HK-2 (cell line): ENCODE measurements at regions not wholly inside any gene's neighbourhood (a gene's known extent, or its start where the extent isn't known, plus 50 kb on each side); places are given as distances from the start of the nearest gene placed in this dataset.

Experiments
- DNase-seq: peaks from one replicate; pipeline ENCODE4 v3.0.0-alpha.2; 2018; ENCODE audit not compliant: unreplicated experiment

- no peak for DNase-seq
Measured at GRCh38 chr18:8944871-8945245, 157.6 kb upstream of the NDUFV2 start.

GRCh38 chr18:8945514-8945913 lies 157.0 kb upstream of the NDUFV2 start:
- no peak for DNase-seq

GRCh38 chr18:8946066-8946838 lies 156.2 kb upstream of the NDUFV2 start:
- no peak for DNase-seq

DNA sequence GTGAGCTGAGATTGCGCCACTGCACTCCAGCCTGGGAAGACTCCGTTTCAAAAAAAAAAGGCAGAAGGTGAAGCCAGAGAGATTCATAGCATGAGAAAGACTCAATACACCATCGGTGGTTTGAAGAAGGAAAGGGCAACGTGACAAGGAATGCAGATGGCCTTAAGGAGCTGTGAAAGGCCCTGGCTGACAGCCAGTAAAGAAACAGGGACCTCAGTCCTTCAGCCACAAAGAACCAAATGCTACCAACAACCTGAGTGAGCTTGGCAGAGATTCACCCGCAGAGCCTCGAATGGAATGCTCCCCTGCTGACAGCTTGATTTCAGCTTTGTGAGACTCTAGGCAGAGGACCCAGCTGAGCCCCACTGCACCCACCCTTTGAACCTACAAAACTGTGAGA lies 154.9 kb upstream of the NDUFV2 start:
- DNase-seq = no peak

- DNase-seq = no peak
Measured at GRCh38 chr18:8948011-8948410, 154.5 kb upstream of the NDUFV2 start.

DNA sequence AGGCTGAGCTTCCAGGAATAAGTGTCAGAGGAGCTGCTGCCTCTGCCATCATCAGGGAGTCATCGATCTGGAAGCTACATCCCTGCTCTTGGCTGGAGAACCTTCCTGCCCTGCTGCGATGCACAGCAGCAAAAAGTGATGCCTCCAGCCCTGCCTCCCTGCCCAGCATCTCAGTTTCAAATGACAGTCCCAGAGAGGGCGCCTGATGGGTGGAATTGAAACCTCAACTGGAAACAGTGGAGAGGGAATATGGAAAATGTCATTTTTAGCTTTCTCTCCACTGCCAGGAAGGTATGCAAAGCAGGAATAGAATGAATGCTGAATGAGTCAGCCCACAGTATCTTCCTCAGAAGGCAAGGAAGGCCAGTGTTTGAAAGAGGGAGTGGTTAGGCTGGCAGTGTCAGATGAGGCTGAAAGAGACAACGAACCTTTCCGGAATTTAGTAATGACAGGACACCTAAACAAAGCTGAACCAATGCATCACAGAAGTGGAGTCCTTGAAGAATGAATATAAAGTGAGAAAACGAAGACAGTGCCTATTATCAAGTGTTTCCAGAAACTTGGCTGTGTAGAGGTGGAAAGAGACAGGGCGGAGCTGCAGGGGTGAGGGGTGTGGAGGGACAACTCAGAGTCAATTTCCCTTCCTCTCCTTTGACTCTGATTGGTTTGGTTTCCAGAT lies 153.9 kb upstream of the NDUFV2 start:
- DNase-seq = peak; percentile 54

DNA sequence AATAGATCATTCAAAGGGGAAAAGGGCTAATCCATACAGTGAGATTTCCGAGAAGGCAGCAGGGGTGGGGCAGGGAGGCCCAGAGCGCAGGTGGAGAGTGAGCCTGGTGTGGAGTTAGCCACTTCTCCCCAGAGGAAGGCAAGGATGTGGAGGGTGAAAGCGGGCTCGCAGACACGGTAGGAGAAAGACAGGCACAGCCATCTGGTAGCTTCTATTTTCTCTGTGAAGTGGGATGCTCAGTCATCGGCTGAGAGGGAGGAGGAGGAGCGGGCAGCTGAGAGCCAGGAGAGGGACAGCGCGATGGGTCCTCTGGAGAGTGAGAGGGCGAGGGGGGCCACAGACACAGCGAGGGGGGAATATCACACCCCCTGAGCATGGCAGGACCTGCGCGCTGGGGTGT lies 153.3 kb upstream of the NDUFV2 start:
- no peak for DNase-seq

DNA sequence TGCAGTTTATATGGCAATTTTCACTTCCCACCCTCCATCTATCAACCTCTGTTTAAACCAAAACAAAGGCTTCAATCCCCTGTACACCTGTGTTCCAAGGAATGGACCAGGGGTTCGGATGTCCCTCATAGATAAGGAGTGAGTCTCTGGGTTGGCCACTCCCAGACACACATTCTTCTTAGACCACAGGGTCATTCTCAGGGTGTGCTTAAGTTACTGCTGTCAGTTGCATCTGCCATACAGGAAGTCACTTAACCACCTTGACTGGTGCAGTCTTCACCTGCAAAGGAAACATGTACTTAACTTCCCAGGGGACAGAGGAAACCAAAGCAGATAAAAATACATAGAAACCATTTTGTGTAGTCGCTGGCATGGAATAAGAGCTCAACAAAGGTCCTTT lies 151.0 kb upstream of the NDUFV2 start:
- DNase-seq = no peak

GRCh38 chr18:8952174-8952573 lies 150.3 kb upstream of the NDUFV2 start:
- no peak for DNase-seq

DNA sequence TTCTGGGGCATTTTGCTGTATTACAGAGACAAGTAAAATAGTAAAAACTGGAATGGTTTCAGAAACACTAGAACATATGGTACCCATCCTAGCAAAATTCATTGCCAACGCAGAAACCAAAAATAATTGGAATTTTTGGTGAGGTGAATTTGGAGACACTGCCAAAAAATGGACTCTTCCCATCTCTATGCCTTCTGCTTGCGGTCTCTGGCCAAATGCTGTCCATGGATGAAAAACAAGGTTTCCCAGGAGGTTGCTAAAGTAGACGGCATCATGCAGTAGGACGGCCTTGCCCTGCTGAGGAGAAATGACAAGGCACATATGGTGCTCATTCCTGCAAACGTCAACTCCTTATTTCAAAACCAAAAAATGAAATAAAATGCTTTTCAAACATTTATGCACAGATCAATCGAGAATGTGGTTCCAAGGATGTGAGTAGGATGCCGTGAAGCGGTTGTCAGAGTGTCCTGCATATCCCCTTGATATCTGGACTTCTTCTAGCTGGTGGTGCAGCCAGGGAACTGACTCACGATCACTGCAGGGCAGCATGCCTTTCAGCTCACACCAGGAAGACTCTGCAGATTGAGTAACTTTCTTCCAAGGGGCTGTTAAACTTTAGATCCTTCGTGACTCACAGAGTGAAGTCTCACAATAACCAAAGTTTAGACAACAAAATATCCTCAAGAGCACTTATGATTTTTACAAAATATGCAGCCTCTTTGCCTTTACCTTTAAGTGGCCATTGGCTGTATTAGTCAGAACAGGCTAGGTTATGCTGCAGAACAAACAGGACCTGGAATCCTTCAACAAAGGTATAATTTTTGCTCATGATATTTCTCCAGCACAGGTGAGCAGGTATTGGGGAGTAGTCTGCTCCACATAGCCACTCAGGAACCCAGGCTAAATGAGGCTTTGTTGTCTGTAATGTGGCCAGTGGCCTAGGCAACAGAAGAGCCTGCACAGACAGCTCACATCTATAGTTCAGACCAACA lies 149.4 kb upstream of the NDUFV2 start:
- no peak for DNase-seq

DNA sequence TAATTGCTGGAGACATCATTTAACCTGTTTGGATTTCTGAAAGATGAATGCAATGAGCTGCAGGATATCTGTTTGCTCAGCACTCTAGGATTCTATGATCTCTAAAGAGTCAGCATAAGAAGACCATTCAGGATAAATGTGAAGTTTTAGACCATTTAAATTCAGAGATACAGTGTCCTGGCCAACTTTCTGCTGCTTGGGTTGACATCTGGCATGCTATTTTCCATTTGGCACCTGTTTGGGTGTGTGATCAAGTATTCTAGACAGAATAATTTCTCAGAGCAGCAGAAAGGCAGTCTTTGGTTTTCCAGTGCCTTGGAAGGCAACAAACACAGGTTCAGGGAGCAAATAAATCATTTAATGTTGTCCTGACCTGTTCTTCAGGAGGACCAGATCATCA lies 144.8 kb upstream of the NDUFV2 start:
- no peak for DNase-seq

- no peak for DNase-seq
Measured at GRCh38 chr18:8958660-8959059, 143.8 kb upstream of the NDUFV2 start.

DNA sequence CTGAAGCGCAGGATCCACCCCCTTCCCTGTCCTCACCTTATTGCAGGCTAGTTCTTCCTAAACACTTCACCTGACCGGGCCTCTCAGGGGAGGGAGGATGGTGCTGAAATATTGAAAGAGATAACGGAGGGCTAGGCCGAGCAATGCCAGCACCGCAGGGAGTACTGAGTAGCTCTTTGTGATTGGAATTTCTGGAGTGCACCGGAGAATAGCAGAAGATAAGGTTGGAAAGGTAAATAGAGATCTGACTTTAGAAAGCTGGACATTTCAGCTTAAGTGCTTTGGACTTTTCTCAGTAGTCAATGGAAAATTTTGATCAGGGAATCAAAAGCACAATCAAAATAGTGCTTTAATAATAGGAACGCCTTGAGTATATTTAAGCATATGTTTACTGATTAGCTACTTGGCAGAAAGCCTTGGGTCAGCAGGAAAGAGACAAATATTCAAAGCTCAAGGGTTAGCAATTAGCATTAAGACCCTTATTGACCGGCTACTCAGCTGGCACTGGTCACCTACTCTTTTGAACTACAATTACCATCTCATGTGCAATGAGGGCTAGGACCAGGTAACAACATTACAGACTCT lies 142.9 kb upstream of the NDUFV2 start:
- DNase-seq = no peak

DNA sequence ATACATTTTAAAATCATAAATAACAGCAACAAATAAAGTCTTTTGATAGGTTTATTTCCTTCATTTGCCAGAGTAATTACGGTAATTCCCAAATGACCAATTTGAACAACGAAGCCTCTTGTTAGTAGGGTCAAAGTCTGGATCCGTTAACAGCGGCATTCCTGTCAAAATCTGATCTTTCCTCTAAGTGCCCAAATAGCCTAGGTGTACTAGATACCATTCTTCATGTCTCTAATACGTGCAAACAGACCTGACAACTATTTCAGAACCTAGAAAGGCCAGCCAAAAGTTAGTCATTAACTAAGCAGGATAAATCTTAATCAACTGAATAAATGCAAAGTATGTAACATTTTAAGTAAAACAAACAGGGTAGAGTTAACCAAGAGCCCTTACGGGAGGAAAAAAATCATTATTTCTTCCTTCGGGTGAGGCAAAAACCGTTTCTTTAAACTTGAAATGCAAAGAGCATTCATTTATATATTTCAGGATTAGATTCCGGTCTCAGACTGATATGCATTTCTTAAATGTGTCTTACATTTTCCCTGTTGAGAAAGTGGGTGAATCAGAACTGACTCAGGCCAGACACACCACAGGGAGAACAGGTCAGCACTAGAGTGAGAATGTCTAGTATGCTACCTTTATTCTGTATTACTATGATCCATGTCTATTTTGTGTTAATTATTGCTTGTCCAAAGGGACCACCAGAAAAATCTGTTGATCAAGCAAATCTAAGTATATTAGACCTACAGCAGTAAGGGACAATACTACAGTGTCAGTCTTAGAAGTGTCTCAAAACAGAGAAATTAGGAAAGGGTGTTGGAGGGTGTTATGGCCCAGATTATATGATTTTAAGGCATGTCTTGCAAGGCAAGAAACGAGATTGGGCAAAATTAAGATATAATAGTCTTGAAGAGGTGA lies 141.5 kb upstream of the NDUFV2 start:
- peak; percentile 27 for DNase-seq

DNA sequence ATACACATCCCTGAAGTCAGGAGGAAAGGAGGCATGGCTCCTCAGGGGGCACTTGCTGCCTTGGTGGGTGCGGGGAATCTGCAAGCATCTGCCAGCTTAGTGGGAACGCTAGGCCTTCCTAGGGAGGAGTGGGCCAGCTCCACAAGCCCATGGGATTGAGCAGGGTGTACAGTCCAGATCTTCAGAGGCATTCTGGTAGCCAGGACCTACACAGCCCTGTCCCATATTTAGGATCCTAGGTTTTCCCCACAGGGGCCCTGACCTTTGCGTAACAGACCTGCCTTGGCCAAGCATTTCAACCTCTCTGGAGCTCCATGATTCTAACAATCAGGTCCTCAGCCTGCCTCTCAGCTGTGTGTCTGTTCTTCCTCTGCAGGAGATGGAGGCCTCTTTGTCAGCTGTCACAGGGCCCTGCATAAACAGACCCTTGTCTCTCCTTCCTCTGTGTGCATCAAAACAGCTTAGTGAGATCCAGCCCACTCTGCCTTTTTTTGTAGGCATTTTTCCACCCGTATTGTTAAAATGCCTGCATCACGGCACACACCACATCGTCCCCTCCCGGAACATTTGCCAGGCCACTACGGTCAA lies 140.2 kb upstream of the NDUFV2 start:
- DNase-seq = no peak

DNA sequence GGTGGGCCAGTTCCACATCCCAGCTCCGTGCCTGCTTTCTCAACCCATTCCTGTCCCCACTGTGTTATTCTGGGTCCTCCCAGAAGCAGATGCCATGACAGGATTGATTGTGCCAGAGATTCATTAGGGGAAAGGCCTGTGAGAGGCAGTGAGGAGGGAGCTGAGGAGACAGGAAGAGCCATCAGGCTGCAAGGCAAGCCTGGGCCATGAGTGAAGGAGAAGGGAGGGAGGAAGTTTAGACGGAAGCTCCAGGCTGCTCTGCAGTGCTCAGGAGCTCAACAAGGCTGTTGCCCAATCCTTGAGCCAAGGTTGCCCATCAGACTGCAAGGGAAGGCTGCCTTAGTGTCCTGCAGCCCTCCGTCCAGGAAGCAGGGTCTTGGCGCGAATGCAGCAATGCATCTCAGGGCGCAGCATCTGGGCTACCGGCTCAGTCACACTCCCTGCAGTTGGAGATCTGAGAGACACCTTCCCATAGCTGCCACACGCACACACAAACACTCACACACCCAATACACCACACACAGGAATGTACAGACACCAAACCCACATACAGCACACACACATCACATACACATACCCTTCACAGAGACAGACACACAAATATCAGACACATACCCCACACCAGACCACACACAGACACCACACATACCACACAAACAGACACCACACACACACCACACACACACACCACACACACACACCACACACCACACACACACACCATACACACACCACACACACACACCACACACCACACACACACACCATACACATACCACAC lies 139.5 kb upstream of the NDUFV2 start:
- DNase-seq = no peak

GRCh38 chr18:8963876-8964275 lies 138.6 kb upstream of the NDUFV2 start:
- DNase-seq = no peak

GRCh38 chr18:8965398-8965797 lies 137.1 kb upstream of the NDUFV2 start:
- DNase-seq = no peak

GRCh38 chr18:8966821-8967220 lies 135.7 kb upstream of the NDUFV2 start:
- DNase-seq = no peak

- no peak for DNase-seq
Measured at GRCh38 chr18:8967573-8967972, 134.9 kb upstream of the NDUFV2 start.
